Large intestine (tissue), 3 donors: ENCODE measurements at regions not wholly inside any gene's neighbourhood (a gene's known extent, or its start where the extent isn't known, plus 50 kb on each side); places are given as distances from the start of the nearest gene placed in this dataset.

Experiments used
- DNase-seq, 2 donors: peaks; one replicate each; pipeline versions ENCODE4 v3.0.0 to v3.0.0-alpha.2; 2013
- H3K27ac ChIP-seq: one replicate; pipeline ENCODE4 v1.5.1; 2013; ENCODE audit warnings: low read length
- H3K27me3 ChIP-seq: 2 replicates; pipeline ENCODE4 v1.6.1; 2013; ENCODE audit warnings: low read length; ENCODE audit not compliant: control insufficient read depth, insufficient read depth
- H3K36me3 ChIP-seq: 2 replicates; pipeline ENCODE4 v1.6.1; 2013; ENCODE audit warnings: low read length; ENCODE audit not compliant: control insufficient read depth, insufficient read depth
- H3K4me1 ChIP-seq: one replicate; pipeline ENCODE4 v1.6.1; 2013; ENCODE audit warnings: low read length; ENCODE audit not compliant: control insufficient read depth, insufficient read depth
- H3K4me3 ChIP-seq: one replicate; pipeline ENCODE4 v1.5.1; 2013; ENCODE audit warnings: low read length
- H3K9me3 ChIP-seq: one replicate; pipeline ENCODE4 v1.6.1; 2013; ENCODE audit warnings: mild to moderate bottlenecking, low read depth, low read length, moderate library complexity; ENCODE audit not compliant: control insufficient read depth
- WGBS: methylation state at CpG from one replicate; pipeline ENCODE4 v1.1.5; 2013; ENCODE audit warnings: low lambda C conversion rate; ENCODE audit not compliant: insufficient coverage; 5-methylcytosine and 5-hydroxymethylcytosine counted together

DNA sequence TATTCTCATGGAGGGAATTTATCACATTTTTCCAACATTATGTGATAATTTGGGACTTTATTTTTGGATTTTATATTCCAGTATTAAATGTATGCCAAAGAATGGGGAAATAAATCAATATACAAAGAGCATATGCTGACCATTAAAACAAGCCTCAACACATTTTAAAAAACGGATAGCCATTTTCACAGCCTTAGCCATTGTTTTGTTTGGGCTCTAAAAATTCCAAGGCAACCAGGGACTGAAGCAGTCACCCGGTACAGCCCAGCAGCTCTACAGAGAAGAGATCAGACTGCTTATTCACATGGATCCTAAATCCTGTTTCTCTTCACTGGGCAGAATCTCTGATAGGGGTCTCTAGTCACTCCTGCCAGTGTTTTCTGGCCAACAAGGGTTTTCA is 150.2 kb upstream of the OGFRL1 start:
- H3K4me1 ChIP-seq = no peaks in the 10 kb centered on the region
- no peak overlapping the region for H3K27ac ChIP-seq
- H3K27me3 ChIP-seq = no peaks in the 10 kb centered on the region
- no peak overlapping the region for H3K4me3 ChIP-seq
- no CpG with 5 or more reads among the region's 2 CpGs for WGBS
- no peaks in the 10 kb centered on the region for H3K36me3 ChIP-seq
- H3K9me3 ChIP-seq = no peaks in the 10 kb centered on the region
- no peak for DNase-seq

DNA sequence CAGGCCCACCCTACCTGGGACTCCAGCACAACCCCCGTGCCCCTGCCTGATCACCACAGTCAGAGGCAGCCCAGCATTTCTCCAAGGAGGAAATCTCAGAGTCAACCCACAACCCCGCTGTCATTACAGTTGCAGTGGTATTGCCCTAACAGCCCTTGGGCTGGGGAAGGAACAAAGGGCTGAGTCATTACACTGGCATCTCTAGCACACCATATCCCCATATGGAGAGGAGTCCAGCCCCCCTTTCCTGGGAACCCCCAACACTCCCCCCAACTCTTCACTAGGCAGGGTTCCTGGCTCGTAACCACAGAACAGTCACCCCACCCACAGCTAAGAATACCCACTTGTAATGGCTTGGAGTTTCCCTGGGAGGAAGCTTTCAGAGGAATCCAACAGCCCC is 149.4 kb upstream of the OGFRL1 start:
- H3K27me3 ChIP-seq = no peaks in the 10 kb centered on the region
- no peak for DNase-seq
- H3K4me3 ChIP-seq = no peak overlapping the region
- no peaks in the 10 kb centered on the region for H3K9me3 ChIP-seq
- no peaks in the 10 kb centered on the region for H3K4me1 ChIP-seq
- no peaks in the 10 kb centered on the region for H3K36me3 ChIP-seq
- no peak overlapping the region for H3K27ac ChIP-seq
- WGBS = no CpG with 5 or more reads among the region's 3 CpGs

DNA sequence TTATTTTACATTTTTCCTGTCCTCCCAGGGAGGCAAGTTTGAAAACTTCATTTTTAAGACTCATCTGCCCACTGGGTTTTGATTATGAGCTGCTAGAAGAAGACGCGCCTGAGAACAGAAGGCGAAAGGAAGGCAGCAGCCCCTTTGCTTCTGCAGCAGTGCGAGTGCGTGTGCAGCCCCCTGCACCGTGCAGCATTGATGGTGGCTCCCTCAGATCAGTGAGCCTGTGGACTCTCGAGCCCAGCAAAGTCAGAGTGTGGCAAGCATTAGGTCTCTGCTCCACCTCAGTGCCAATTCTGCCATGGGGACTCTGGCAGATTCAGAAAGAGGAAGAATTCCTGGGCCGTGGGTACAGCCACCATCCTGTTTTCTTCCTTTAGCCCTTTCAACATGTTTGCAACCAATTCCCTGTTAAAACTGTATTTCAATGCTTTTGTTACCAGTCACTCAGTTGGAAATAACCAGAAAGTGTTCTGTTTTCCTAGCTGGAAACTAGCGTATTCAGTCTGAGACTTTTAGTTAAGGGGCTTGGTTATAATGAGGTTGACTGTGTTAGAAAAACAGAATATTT is 134.8 kb upstream of the OGFRL1 start:
- Histone ChIP-seq H3K36me3 (no peaks in the 10 kb centered on the region), H3K4me1 (no peaks in the 10 kb centered on the region), H3K27ac (no peak overlapping the region), H3K9me3 (no peaks in the 10 kb centered on the region), H3K27me3 (no peaks in the 10 kb centered on the region), H3K4me3 (no peak overlapping the region)
- DNase-seq = no peak
- WGBS = 67% methylated on average over 1 of the region's 9 CpGs

DNA sequence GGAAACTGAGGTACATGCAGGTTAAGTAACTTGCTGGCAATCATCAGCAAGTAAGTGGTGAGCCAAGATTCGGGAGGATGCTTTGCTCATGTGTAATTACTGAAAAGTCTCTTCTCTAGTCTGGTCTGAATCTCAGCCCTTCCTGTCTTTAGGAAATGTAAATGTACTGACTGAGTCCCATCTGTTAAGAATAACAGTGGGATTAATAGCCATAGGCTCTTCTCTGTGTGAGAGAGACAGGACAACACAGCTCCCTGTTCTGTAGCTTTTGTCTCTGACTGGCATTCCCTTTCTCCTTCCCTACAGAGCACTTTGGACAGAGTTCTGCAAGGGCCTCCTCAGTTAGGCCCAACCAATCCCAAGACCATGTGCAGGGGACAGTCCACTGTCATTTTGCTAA is 131.3 kb upstream of the OGFRL1 start:
- Histone ChIP-seq H3K4me3 (no peak overlapping the region), H3K4me1 (no peaks in the 10 kb centered on the region), H3K9me3 (no peaks in the 10 kb centered on the region), H3K27ac (no peak overlapping the region), H3K36me3 (no peaks in the 10 kb centered on the region), H3K27me3 (no peaks in the 10 kb centered on the region)
- WGBS = no CpG with 5 or more reads among the region's 1 CpG
- no peak for DNase-seq

DNA sequence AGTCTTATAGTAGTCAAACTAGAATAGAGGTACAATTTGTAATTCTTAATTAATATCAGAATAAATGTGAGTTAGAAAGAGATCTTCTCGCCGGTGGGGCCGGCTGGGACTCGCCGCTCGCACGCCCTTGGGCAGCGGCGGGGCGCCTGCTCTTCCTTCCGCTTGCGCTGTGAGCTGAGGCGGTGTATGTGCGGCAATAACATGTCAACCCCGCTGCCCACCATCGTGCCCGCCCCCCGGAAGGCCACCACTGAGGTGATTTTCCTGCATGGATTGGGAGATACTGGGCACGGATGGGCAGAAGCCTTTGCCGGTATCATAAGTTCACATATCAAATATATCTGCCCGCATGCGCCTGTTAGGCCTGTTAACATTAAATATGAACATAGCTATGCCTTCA is 123.7 kb upstream of the OGFRL1 start:
- no peaks in the 10 kb centered on the region for H3K36me3 ChIP-seq
- no peak for DNase-seq
- no CpG with 5 or more reads among the region's 22 CpGs for WGBS
- H3K4me1 ChIP-seq = no peaks in the 10 kb centered on the region
- no peak overlapping the region for H3K4me3 ChIP-seq
- no peak overlapping the region for H3K27ac ChIP-seq
- no peaks in the 10 kb centered on the region for H3K27me3 ChIP-seq
- no peaks in the 10 kb centered on the region for H3K9me3 ChIP-seq

DNA sequence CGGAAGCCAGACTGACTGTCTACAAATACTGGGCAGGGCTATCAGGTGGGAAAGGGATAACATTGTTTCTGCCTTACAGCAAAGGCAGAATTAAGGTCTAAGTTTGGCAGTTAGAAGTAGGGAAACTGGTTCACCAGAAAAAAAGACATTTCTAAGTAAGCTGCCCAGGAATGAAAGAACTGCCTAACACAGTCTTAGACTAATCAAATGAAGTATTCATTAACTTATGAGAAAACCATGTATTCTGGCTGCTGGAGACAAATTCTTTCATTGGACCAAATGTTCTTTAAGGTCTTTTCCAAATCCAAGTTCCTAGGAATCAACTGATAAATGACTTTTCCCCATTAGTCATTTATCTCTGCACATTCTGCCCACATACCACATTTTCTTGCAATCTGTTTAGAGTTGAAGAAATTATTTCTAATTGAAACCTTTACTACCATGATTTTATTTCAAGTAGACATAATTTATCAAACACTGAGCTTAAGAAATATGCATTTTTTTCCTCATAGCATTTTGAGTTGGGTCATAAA is 120.3 kb upstream of the OGFRL1 start:
- WGBS = no CpG with 5 or more reads among the region's 1 CpG
- Histone ChIP-seq H3K27me3 (no peaks in the 10 kb centered on the region), H3K27ac (no peak overlapping the region), H3K9me3 (no peaks in the 10 kb centered on the region), H3K36me3 (no peaks in the 10 kb centered on the region), H3K4me1 (peaks cover 7% of the 10 kb centered on the region), H3K4me3 (no peak overlapping the region)
- no peak for DNase-seq

DNA sequence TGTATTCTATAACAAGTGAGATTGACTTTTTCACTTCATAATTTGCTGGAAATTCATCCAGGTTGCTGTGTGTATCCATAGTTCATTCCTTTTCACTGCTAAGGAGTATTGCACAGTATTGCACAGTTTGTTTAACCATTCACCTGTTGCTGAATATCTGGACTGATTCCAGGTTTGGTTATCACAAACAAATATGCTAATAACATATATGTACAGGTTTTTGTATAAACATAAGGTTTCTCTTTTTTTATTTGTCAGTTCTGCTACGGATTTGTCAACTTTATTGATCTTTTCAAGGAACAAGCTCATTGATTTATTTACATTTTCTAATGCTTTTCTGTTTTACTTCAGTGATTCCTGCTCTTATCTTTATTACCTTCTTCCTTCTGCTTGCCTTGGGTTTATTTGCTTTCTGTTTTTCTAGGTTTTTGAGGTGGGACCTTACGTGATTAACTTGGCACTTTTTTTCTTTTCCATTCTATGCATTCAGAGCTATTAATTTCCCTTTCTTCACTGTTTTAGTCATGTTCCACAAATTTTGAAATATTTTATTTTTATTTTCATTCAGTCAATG is 117.0 kb upstream of the OGFRL1 start:
- peak in 1 of 2 donors; percentile 63 for DNase-seq
- 0% methylated on average over 1 of the region's 2 CpGs for WGBS

DNA sequence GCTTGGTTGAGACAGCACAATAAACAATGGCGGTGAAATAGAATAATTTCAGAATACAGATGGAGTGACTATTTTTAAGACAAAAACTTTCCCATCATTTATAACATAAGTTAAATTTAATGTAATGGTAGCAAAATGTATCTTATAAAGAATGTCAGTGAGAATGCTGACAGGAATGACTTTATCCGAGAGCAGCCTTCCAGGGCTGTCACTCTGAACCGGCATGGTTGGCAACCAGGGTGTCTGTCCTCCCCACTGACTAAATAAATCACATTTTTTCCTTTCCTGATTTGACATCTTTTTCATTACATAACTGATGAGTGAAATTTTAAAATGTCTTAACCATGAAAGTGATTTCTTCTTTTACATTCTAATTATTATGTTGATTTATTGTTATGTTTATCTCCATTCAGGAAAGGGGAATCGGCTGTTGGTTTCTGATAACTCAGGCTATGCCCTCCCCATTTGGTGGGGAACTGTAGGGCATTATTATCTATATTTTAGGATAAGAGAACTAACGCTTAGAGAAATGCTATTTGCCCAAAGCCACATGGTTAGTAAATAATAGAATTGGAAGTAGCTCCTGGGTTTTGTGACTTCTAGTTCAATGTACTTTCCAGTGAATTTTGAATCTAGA is 109.2 kb upstream of the OGFRL1 start:
- Histone ChIP-seq H3K27ac (no peak overlapping the region), H3K27me3 (no peaks in the 10 kb centered on the region), H3K9me3 (no peaks in the 10 kb centered on the region), H3K4me1 (no peaks in the 10 kb centered on the region), H3K36me3 (no peaks in the 10 kb centered on the region), H3K4me3 (no peak overlapping the region)
- WGBS = 100% methylated on average over 1 of the region's 5 CpGs
- no peak for DNase-seq

More for the DNA sequence above, 117.0 kb upstream of the OGFRL1 start:
- no peaks in the 10 kb centered on the region for H3K27me3 ChIP-seq
- H3K27ac ChIP-seq = no peak overlapping the region
- no peaks in the 10 kb centered on the region for H3K36me3 ChIP-seq
- peaks cover 7% of the 10 kb centered on the region for H3K4me1 ChIP-seq
- H3K4me3 ChIP-seq = no peak overlapping the region
- H3K9me3 ChIP-seq = no peaks in the 10 kb centered on the region

DNA sequence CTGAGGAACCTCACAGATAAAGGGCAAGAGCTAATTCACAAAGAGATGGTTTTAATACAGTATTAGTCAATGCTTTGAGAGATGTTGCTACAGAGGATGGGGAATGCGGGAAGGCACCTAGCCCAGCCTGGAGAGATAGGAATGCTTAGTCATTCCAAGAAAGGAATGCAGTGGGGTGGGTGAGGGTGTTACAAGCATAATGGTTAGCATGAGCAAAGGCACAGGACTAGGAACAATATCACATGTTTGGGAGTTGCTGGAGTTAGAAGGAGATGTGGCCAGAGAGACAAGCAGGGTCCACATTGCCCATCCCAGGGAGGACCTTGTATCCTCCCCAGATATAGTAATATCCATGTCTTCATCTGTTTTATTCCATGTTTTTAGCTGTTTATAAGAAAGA is 107.0 kb upstream of the OGFRL1 start:
- Histone ChIP-seq H3K36me3 (no peaks in the 10 kb centered on the region), H3K9me3 (no peaks in the 10 kb centered on the region), H3K4me3 (no peak overlapping the region), H3K27ac (no peak overlapping the region), H3K4me1 (no peaks in the 10 kb centered on the region), H3K27me3 (no peaks in the 10 kb centered on the region)
- DNase-seq = no peak
- WGBS = no CpG with 5 or more reads among the region's 1 CpG

DNA sequence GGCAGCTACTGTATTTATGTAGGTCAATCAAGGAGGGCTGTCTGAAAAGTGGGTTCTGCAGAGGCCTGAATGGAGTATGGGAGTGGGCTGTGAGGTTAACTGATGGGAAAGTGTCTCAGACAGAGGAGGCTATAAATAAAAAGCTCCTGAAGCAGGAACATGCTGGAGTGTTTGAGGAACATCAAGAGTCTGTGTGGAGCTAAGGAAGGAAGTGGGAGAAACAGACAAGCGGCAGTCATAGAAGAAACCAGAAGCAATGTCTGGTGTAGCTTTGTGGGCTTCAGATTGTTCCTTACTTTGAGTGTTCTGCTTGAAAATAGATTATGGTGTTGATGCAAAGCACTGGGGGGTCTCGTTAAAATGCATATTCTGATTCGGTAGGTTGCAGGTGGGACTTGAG is 101.5 kb upstream of the OGFRL1 start:
- Histone ChIP-seq H3K9me3 (no peaks in the 10 kb centered on the region), H3K4me1 (no peaks in the 10 kb centered on the region), H3K27ac (no peak overlapping the region), H3K4me3 (no peak overlapping the region), H3K36me3 (no peaks in the 10 kb centered on the region), H3K27me3 (no peaks in the 10 kb centered on the region)
- WGBS = 60% methylated on average over 1 of the region's 3 CpGs
- DNase-seq = no peak

DNA sequence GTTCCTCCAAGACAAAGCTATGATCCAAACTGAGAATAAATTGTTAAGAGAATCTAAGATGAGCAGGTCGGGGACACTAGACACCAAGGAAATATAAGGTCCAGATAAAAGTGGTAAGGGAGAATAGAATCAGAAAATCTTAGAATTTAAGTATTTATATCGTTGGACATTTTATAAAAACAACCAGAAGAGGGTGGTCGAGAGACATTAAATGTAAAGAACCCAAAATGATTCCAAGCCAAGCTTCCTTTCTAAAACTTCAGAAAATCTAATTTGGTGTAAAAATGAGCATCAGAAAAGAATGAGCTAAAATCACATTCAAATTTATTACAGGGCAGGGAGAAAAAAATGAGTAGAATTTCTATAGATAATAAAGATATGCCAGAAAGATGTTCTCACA is 97.8 kb upstream of the OGFRL1 start:
- WGBS = 47% methylated on average over 3 of the region's 3 CpGs
- Histone ChIP-seq H3K4me3 (no peak overlapping the region), H3K27ac (no peak overlapping the region), H3K27me3 (no peaks in the 10 kb centered on the region), H3K4me1 (no peaks in the 10 kb centered on the region), H3K9me3 (no peaks in the 10 kb centered on the region), H3K36me3 (no peaks in the 10 kb centered on the region)
- DNase-seq = no peak
